Osteocyte (in vitro differentiated cells): ENCODE measurements at regions not wholly inside any gene's neighbourhood (a gene's known extent, or its start where the extent isn't known, plus 50 kb on each side); places are given as distances from the start of the nearest gene placed in this dataset.

ENCODE experiments used
- DNase-seq: peaks from one replicate; pipeline ENCODE4 v3.0.0; 2021; ENCODE audit warnings: mixed read lengths; ENCODE audit not compliant: unreplicated experiment; ENCODE audit errors: extremely low spot score
- H3K27ac Mint-ChIP-seq: one replicate; pipeline ENCODE4 v1.8.0; 2021; ENCODE audit warnings: mild to moderate bottlenecking, mixed read lengths; ENCODE audit not compliant: unreplicated experiment
- H3K27me3 Mint-ChIP-seq: one replicate; pipeline ENCODE4 v1.8.0; 2021; ENCODE audit warnings: mixed read lengths; ENCODE audit not compliant: unreplicated experiment
- H3K36me3 Mint-ChIP-seq: one replicate; pipeline ENCODE4 v1.8.0; 2021; ENCODE audit warnings: mixed read lengths; ENCODE audit not compliant: unreplicated experiment
- H3K4me1 Mint-ChIP-seq: one replicate; pipeline ENCODE4 v1.8.0; 2021; ENCODE audit warnings: mixed read lengths; ENCODE audit not compliant: unreplicated experiment
- H3K4me3 Mint-ChIP-seq: one replicate; pipeline ENCODE4 v1.8.0; 2021; ENCODE audit warnings: mild to moderate bottlenecking, moderate library complexity, mixed read lengths; ENCODE audit not compliant: unreplicated experiment
- H3K9me3 Mint-ChIP-seq: one replicate; pipeline ENCODE4 v1.8.0; 2021; ENCODE audit warnings: mixed read lengths; ENCODE audit not compliant: unreplicated experiment
- CTCF ChIP-seq: fragments of 200-600 bp; sonication (generic); IDR thresholded peaks from 2 replicates; pipeline ENCODE4 v1.5.0; 2021; ENCODE audit warnings: antibody characterized with exemption, mild to moderate bottlenecking, moderate library complexity

GRCh38 chr6:66556936-66557335 is 849.9 kb upstream of the EYS start:
- no peak for DNase-seq
- Mint-ChIP-seq H3K27me3 (no peaks in the 10 kb centered on the region), H3K9me3 (peaks cover 49% of the 10 kb centered on the region), H3K36me3 (no peaks in the 10 kb centered on the region), H3K4me1 (no peaks in the 10 kb centered on the region), H3K4me3 (no peak overlapping the region), H3K27ac (no peak overlapping the region)
- no peak for TF ChIP-seq CTCF

GRCh38 chr6:66555082-66555481 is 848.1 kb upstream of the EYS start:
- no peak for DNase-seq
- Mint-ChIP-seq H3K36me3 (no peaks in the 10 kb centered on the region), H3K27me3 (no peaks in the 10 kb centered on the region), H3K4me1 (no peaks in the 10 kb centered on the region), H3K9me3 (peaks cover 40% of the 10 kb centered on the region), H3K27ac (no peak overlapping the region), H3K4me3 (no peak overlapping the region)
- TF ChIP-seq CTCF: no peak

- Mint-ChIP-seq H3K27me3 (no peaks in the 10 kb centered on the region), H3K4me3 (no peak overlapping the region), H3K36me3 (no peaks in the 10 kb centered on the region), H3K4me1 (no peaks in the 10 kb centered on the region), H3K27ac (no peak overlapping the region), H3K9me3 (peaks cover 38% of the 10 kb centered on the region)
- no peak for DNase-seq
- TF ChIP-seq CTCF: no peak
Measured at GRCh38 chr6:66553441-66553840, 846.4 kb upstream of the EYS start.

GRCh38 chr6:66538551-66539135 is 831.6 kb upstream of the EYS start:
- peaks cover 5% of the 10 kb centered on the region for H3K9me3 Mint-ChIP-seq

GRCh38 chr6:66533921-66534404 is 826.9 kb upstream of the EYS start:
- Mint-ChIP-seq H3K4me3 (no peak overlapping the region), H3K4me1 (no peaks in the 10 kb centered on the region), H3K27me3 (peaks cover 2% of the 10 kb centered on the region), H3K36me3 (no peaks in the 10 kb centered on the region), H3K9me3 (no peaks in the 10 kb centered on the region), H3K27ac (no peak overlapping the region)
- no peak for TF ChIP-seq CTCF
- DNase-seq: no peak

More at GRCh38 chr6:66538551-66539135, 831.6 kb upstream of the EYS start:
- no peaks in the 10 kb centered on the region for H3K27me3 Mint-ChIP-seq
- TF ChIP-seq CTCF: no peak
- no peak overlapping the region for H3K27ac Mint-ChIP-seq
- no peaks in the 10 kb centered on the region for H3K36me3 Mint-ChIP-seq
- no peak for DNase-seq
- H3K4me3 Mint-ChIP-seq: no peak overlapping the region
- H3K4me1 Mint-ChIP-seq: no peaks in the 10 kb centered on the region
